ENCODE measurements at regions not wholly inside any gene's neighbourhood (a gene's known extent, or its start where the extent isn't known, plus 50 kb on each side); places are given as distances from the start of the nearest gene placed in this dataset.

- TF ChIP-seq TAF1 (IDR thresholded peaks at IDR 0.05; ENCODE audit: borderline replicate concordance, low read depth, low read length) (no peak), POLR2AphosphoS5 (IDR thresholded peaks at IDR 0.05; ENCODE audit: low read depth, low read length) (no peak)
Observed at GRCh38 chr21:14833241-14833640, 231.6 kb downstream of the NRIP1 start.
